HFF-Myc (cell line): ENCODE measurements at regions not wholly inside any gene's neighbourhood (a gene's known extent, or its start where the extent isn't known, plus 50 kb on each side); places are given as distances from the start of the nearest gene placed in this dataset.

ENCODE experiments used
- DNase-seq: peaks from one replicate; pipeline ENCODE4 v3.0.0-alpha.2; 2011; ENCODE audit warnings: low read depth; ENCODE audit errors: extremely low read depth
- H3K4me3 ChIP-seq: replicated peaks from 2 replicates; pipeline ENCODE4 v1.5.1; 2011; ENCODE audit warnings: low read depth, mild to moderate bottlenecking, control low read depth, low read length
- CTCF ChIP-seq: IDR thresholded peaks from 2 replicates; pipeline ENCODE4 v1.5.1; 2012; ENCODE audit warnings: mild to moderate bottlenecking, low read depth, low read length, control low read depth; ENCODE audit errors: missing control alignments

GRCh38 chr1:245092638-245092976, 62.2 kb upstream of the KIF26B start:
- TF ChIP-seq CTCF = no peak
- DNase-seq = no peak
- H3K4me3 ChIP-seq = no peak overlapping the region

GRCh38 chr1:245091818-245092637, 62.8 kb upstream of the KIF26B start:
- peak; percentile 92 for DNase-seq
- TF ChIP-seq CTCF = no peak
- H3K4me3 ChIP-seq = no peak overlapping the region

GRCh38 chr1:245091171-245091621, 63.6 kb upstream of the KIF26B start:
- DNase-seq = no peak
- no peak for TF ChIP-seq CTCF
- H3K4me3 ChIP-seq = no peak overlapping the region

GRCh38 chr1:245090491-245091090, 64.2 kb upstream of the KIF26B start:
- H3K4me3 ChIP-seq = no peak overlapping the region
- DNase-seq = no peak
- no peak for TF ChIP-seq CTCF

- no peak for DNase-seq
- H3K4me3 ChIP-seq = no peak overlapping the region
- no peak for TF ChIP-seq CTCF
These were observed 67.1 kb upstream of the KIF26B start for GRCh38 chr1:245087723-245088122.

GRCh38 chr1:245086389-245086969, 68.3 kb upstream of the KIF26B start:
- DNase-seq = no peak
- no peak for TF ChIP-seq CTCF
- no peak overlapping the region for H3K4me3 ChIP-seq
